ENCODE measurements at regions not wholly inside any gene's neighbourhood (a gene's known extent, or its start where the extent isn't known, plus 50 kb on each side); places are given as distances from the start of the nearest gene placed in this dataset.

DNA sequence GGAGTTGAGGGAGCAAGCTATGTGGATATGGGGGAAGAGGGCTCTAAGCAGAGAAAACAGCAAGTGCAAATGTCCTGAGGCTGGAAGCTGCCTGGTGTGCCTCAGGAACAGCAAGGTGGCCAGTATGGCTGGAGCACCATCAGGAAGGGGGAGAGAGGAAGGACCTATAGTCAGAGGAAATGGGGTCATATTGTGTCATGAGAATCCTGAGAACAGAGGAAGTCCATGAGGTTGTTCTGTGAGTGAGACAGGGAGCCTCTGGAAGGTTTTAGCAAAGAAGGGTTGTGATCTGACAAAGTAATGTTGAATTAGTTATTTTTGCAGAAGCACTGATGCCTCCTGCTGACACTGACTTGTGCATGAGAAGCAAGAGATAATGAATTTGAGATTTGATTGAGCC is 204.3 kb downstream of the PTEN start:
- Histone ChIP-seq H3K4me1 (peaks cover 31% of the 10 kb centered on the region), H3K27me3 (replicated peaks; ENCODE audit: control insufficient read depth, insufficient read depth, low read length) (no peaks in the 10 kb centered on the region), H3K9me3 (no peaks in the 10 kb centered on the region), H3K36me3 (ENCODE audit: control insufficient read depth, insufficient read depth, low read length) (no peaks in the 10 kb centered on the region), H3K4me3 (ENCODE audit: low read depth, low read length) (no peak overlapping the region)
- ChIA-PET POLR2A (no interaction called here), CTCF (no interaction called here)
- Mint-ChIP-seq H3K27me3 (ENCODE audit: insufficient read depth, unreplicated experiment) (no peaks in the 10 kb centered on the region), H3K27ac (ENCODE audit: unreplicated experiment) (no peak overlapping the region), H3K4me3 (ENCODE audit: unreplicated experiment) (no peak overlapping the region), H3K9me3 (ENCODE audit: unreplicated experiment) (no peaks in the 10 kb centered on the region), H3K36me3 (ENCODE audit: insufficient read depth, unreplicated experiment) (no peaks in the 10 kb centered on the region), H3K4me1 (ENCODE audit: low read depth, unreplicated experiment) (peaks cover 13% of the 10 kb centered on the region)
- no TSS peak for BruUV-seq (replicated peaks)
- intact Hi-C loops (cut with micrococcal nuclease; ENCODE audit: unreplicated experiment), result no loop called here
- TF ChIP-seq, protein P1, sequence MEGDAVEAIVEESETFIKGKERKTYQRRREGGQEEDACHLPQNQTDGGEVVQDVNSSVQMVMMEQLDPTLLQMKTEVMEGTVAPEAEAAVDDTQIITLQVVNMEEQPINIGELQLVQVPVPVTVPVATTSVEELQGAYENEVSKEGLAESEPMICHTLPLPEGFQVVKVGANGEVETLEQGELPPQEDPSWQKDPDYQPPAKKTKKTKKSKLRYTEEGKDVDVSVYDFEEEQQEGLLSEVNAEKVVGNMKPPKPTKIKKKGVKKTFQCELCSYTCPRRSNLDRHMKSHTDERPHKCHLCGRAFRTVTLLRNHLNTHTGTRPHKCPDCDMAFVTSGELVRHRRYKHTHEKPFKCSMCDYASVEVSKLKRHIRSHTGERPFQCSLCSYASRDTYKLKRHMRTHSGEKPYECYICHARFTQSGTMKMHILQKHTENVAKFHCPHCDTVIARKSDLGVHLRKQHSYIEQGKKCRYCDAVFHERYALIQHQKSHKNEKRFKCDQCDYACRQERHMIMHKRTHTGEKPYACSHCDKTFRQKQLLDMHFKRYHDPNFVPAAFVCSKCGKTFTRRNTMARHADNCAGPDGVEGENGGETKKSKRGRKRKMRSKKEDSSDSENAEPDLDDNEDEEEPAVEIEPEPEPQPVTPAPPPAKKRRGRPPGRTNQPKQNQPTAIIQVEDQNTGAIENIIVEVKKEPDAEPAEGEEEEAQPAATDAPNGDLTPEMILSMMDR (IDR thresholded peaks at IDR 0.05; ENCODE audit: insufficient read depth in 1 of 2, low read depth in 1 of 2, low read length in 1 of 2, severe bottlenecking in 1 of 2, unreplicated experiment in 1 of 2), result no peak
- DNase-seq, result no peak

DNA sequence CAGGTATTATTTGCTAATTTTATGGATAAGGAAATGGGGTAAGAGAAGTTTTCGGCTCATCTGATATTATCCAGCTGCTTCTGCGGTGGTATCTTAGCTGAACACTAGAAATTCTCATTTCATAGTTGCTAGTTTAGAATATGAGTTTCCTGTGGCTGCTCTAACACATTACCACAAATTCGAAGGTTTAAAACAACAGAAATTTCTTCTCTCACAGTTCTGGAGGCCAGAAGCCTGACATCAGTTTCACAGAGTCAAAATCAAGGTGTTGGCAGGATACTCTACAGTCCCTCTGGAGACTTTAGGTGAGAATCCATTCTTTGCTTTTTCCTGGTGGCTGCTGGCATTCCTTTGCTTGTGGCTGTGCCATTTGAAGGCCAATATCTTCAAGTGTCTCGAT is 205.9 kb downstream of the PTEN start:
- Mint-ChIP-seq H3K9me3 (ENCODE audit: unreplicated experiment) (no peaks in the 10 kb centered on the region), H3K36me3 (ENCODE audit: insufficient read depth, unreplicated experiment) (no peaks in the 10 kb centered on the region), H3K27ac (ENCODE audit: unreplicated experiment) (no peak overlapping the region), H3K27me3 (ENCODE audit: insufficient read depth, unreplicated experiment) (no peaks in the 10 kb centered on the region), H3K4me3 (ENCODE audit: unreplicated experiment) (no peak overlapping the region), H3K4me1 (ENCODE audit: low read depth, unreplicated experiment) (peaks cover 13% of the 10 kb centered on the region)
- TF ChIP-seq, protein P1 (IDR thresholded peaks at IDR 0.05; ENCODE audit: insufficient read depth in 1 of 2, low read depth in 1 of 2, low read length in 1 of 2, severe bottlenecking in 1 of 2, unreplicated experiment in 1 of 2), result no peak
- Histone ChIP-seq H3K27me3 (replicated peaks; ENCODE audit: control insufficient read depth, insufficient read depth, low read length) (no peaks in the 10 kb centered on the region), H3K4me1 (peaks cover 23% of the 10 kb centered on the region), H3K9me3 (no peaks in the 10 kb centered on the region), H3K36me3 (ENCODE audit: control insufficient read depth, insufficient read depth, low read length) (no peaks in the 10 kb centered on the region), H3K4me3 (ENCODE audit: low read depth, low read length) (no peak overlapping the region)
- ChIA-PET POLR2A (no interaction called here), CTCF (no interaction called here)
- intact Hi-C loops (cut with micrococcal nuclease; ENCODE audit: unreplicated experiment), result no loop called here
- BruUV-seq (replicated peaks), result no TSS peak
- DNase-seq, result no peak

DNA sequence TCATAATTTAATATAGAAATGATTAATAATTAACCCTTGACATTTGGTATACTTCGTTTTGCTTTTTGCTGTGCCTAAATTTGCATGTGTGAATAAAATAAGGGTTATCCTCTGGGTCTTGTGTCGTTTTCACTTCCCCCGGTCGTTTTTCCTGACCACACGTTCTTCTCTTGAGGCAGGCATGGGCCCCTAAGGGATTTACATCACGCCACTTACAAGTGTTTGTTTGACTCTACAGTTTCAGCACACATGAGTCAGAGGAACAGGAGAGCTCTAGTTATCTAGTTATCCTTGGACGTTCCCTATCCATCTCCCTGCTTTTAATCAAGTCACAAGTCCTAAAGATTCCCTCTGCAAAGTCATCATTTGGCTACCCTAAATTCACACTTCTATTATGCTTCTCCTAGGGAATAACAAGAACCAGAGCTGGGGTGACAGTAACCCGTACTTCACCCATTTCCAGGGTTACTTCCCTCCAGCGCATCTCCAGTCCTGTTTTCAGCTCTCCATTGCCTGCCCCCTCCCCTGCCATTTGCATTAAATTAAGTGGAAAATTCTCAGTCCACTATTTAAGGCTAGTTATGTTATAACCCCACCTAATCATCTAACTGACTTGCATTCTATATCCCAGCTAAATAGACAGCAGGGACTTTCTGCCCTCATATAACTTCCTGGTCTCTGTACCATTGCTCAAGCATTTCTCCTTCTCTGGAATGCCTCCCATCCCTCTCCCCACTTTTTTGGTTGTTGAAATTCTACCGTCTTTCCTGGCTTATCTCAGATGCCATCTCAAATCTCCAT is 206.9 kb downstream of the PTEN start:
- peaks cover 23% of the 10 kb centered on the region for H3K4me1 ChIP-seq
- H3K27me3 Mint-ChIP-seq (ENCODE audit: insufficient read depth, unreplicated experiment), result no peaks in the 10 kb centered on the region
- H3K36me3 Mint-ChIP-seq (ENCODE audit: insufficient read depth, unreplicated experiment), result no peaks in the 10 kb centered on the region
- BruUV-seq (replicated peaks), result no TSS peak
- H3K4me1 Mint-ChIP-seq (ENCODE audit: low read depth, unreplicated experiment), result peaks cover 13% of the 10 kb centered on the region
- H3K36me3 ChIP-seq (ENCODE audit: control insufficient read depth, insufficient read depth, low read length), result no peaks in the 10 kb centered on the region
- no peaks in the 10 kb centered on the region for H3K27me3 ChIP-seq (replicated peaks; ENCODE audit: control insufficient read depth, insufficient read depth, low read length)
- no peaks in the 10 kb centered on the region for H3K9me3 ChIP-seq
- POLR2A ChIA-PET, result no interaction called here
- H3K9me3 Mint-ChIP-seq (ENCODE audit: unreplicated experiment), result no peaks in the 10 kb centered on the region
- peak in 1 of 2 experiments; percentile 25 for DNase-seq
- TF ChIP-seq, protein P1 (IDR thresholded peaks at IDR 0.05; ENCODE audit: insufficient read depth in 1 of 2, low read depth in 1 of 2, low read length in 1 of 2, severe bottlenecking in 1 of 2, unreplicated experiment in 1 of 2), result no peak
- H3K27ac Mint-ChIP-seq (ENCODE audit: unreplicated experiment), result no peak overlapping the region
- H3K4me3 Mint-ChIP-seq (ENCODE audit: unreplicated experiment), result no peak overlapping the region
- no peak overlapping the region for H3K4me3 ChIP-seq (ENCODE audit: low read depth, low read length)
- intact Hi-C loops (cut with micrococcal nuclease; ENCODE audit: unreplicated experiment), result no loop called here
- CTCF ChIA-PET, result no interaction called here
